Activated CD8-positive, alpha-beta memory T cell treated with anti-CD3 and anti-CD28 coated beads for 1 hour (primary cell): ENCODE measurements at regions not wholly inside any gene's neighbourhood (a gene's known extent, or its start where the extent isn't known, plus 50 kb on each side); places are given as distances from the start of the nearest gene placed in this dataset.

Source experiments
- DNase-seq, 2 donors: peaks; one replicate each; pipeline ENCODE4 v3.0.0-alpha.2; 2020; ENCODE audit warnings: low read depth in 1 of 2; ENCODE audit errors: extremely low read depth in 1 of 2

DNA sequence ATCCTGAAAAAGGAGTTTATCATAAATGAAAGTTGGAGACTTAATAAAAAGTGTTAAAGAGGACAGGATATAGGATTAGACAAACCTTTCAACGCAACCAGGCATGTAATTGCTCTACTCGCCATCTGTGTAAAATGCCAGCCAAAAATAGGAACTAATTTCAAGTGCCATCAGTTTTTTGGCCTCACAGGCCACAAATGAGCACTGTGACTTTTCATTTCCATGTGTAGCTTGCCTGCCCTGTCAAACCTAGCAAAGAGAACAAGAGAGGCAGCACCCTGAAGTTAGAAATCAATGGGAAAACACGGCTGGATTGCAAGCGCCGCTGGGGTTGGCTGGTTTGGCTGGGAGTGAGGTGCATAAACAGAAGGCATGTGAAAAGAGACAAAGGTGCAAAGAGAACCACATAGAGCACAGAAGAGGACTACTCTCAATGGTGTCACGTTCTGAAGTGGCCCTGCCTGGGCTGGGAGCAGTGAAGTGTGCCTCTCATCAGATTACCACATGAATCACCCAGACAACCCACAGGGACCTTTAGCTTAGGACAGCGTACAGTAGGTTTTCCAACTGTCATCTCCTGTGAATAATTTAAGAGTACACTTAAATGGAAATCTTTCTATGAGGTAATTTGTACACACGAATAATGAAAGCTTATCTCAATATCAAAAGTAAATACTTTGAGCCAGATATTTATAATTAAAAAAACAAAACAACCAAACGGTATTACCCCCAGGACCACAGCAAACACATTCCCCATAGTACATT, 78.0 kb upstream of the NHSL1 start:
- DNase-seq: no peak

DNA sequence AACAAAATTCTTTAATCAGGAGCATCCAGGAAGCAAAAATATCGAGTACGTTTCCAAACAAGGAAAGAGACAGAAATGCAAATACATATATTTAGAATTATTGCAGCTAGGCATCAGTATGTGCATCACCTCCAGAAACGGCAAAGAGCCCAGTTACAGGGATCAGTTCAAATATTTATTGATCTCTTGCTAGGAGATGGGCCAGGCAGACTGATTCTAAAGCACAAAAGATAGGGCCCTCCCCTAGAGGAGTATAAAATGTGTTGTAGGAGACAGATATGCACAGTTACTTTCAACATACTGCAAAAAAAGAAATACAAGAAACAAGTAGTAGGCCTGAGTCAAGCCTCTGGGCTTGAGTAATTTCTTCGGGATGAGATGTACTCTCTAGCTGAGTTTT, 80.7 kb upstream of the NHSL1 start:
- no peak for DNase-seq

DNA sequence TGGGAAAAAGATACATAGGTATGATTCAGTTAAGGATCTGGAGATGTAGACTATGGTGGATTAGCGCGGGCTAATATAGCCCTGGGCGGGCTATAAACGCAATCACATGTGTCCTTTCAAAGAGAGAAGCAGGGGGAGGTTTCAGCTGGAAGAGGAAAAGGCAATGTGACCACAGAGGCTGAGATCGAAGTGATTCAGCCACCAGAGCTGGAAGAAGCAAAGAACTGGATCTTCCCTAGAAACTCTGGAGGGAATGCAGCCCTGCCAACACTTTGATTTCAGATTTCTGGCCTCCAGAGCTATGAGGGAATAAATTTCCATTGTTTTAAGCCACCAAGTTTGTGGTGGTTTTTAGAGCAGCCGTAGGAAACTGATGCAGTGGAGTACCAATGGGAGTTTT, 81.5 kb upstream of the NHSL1 start:
- no peak for DNase-seq

DNA sequence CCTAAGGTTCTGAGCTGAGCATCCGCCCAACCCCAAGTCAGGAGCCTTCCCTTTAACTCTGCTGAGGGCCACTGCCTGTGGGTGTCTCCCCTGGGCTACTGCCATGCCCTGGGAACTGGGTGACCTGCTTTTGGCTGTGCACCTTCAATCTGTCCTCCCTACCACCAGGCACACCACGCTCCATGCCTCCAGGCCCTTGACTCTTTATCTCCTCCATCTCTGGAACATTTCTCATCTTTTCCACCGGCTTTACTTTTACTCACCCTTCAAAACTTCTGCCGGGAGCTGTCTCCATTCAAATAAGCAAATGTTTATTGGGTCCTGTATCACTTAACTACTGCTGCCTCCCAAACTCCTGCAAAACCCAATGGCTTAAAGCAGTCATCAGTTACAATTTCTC, 83.3 kb upstream of the NHSL1 start:
- DNase-seq: no peak

DNA sequence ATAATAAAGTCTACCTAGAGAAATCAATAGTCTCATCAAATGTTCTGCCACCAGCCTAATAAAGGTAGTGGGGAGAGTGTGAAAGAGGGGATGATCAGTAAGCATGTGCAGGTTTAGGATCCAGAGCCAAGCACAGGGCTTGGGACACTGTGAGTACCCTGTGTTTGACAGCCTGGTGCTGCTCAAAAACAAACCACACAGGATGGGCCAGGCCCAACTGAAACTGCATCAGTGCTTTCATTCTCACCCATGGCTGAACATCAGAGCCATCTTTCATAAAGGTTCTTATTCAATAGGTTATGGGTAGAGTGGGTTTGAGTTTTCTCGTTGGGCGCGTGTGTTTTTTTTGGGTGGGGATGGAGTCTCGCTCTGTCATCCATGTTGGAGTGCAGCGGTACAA, 87.3 kb upstream of the NHSL1 start:
- no peak for DNase-seq

DNA sequence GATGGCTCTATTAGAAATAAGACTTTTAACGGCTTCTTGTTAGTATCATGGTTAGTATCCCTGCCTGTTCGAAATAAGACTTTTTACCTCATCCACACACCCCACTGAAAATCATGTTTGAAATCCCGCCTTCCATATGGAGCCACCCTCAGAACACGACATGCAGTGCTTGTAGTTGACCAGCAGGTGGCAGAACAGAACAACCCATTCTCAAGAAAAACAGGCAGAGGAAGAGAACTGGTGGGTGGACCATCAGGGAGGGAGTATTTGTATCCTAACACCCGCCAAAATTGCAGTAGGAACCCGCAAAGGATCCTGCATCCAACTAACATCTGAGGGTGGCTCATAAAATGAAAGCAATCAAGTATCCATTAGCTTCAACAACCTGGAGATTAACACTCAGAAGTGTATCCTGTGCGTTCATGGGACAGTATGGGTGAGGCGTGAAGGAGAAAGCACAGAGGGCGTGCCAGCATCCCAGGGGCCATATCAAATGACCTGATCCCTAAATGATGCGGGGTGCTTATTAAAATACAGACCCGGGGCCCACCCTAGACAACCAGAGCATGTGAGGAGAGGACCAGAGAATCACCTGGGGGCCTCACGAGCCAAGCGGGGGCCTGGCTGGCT, 89.6 kb upstream of the NHSL1 start:
- peak; percentile 5 to 17 for DNase-seq

DNA sequence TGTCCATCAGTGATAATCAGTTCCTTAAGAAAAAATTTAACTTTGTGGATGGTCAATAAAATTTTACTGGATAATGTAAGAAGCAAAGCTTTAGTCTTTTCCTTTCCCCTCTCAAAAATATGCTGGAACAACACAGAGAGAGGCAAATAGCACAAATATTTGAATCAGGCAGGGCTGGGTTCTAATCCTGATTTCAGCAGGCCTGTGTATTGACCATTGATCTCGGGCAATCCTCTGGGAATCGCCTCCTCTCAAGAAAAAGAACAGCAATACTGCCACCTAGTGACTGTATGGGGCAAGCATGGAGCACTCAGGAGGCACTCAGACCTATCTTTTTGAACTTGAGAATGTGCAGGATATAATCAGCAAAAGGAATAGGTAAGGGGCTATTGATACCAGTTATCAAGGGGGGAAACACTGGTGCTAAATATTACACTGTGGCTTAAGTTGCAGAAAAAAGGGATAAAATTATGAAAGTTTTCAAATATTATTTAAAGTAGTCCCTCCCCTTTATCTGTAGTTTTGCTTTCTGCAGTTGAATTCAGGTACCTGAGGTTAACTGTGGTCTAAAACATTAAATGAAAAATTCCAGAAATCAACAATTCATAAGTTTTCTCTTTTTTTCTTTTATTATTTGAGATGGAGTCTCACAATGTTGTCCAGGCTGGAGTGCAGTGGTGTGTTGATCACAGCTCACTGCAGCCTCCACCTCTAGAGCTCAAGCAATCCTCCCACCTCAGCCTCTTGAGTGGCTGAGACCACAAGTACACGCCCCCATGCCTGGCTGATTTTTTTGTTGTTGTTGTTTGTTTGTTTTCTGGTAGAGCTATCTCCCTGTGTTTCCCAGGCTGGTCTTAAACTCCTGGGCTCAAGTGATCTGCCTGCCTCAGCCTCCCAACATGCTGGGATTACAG, 91.8 kb upstream of the NHSL1 start:
- DNase-seq: no peak

DNA sequence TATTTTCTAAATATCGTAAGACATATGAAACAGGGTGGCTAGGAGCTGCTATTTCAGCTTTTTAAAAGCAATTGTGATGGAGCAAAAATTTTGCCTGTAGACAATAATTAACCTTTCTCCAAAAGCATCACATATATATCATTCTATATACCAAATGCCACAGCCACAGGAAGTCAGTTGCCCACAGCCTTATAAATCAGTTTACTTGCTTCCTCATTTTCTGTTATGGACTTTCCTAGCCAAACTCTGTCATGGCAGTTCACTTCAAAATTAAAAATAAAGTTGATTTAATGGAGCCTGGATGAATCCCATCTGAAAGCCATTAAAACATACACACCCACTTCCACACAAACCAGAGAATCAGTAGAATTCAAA, 93.4 kb upstream of the NHSL1 start:
- no peak for DNase-seq

DNA sequence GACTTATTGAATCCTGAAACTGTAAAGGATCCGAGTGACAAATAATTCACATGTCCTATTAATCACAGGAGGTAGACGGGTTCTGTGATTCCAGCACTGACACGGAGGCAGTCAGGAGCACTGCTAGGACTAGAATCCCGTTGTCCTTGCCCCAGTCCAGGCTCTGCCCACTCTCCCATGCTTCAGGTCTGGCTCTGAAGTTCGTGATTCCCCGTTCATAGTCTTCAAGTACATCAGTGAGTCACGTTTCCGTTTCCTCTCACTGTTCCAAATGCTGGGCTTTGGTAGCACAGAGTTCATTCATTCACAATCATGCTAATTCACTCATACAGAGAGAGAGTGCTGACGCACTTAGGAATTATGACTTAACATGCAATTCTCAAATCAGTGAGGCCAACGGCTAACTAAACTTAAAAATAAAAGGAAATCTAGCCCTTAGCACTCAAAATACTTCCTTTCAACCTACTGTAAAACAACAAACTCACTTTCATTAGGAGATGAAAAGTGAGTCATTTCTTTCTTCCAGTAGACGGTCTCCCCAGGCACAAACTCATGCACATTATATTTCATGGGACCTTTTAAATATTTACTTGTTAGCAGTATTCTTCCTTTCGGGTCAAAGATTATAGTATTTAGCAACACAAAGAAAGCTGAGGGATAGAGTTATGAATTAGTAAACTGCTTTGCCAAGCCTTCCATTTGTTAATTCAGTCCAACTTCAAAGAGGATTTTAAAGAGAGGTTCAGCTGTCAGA, 94.0 kb upstream of the NHSL1 start:
- DNase-seq: no peak

DNA sequence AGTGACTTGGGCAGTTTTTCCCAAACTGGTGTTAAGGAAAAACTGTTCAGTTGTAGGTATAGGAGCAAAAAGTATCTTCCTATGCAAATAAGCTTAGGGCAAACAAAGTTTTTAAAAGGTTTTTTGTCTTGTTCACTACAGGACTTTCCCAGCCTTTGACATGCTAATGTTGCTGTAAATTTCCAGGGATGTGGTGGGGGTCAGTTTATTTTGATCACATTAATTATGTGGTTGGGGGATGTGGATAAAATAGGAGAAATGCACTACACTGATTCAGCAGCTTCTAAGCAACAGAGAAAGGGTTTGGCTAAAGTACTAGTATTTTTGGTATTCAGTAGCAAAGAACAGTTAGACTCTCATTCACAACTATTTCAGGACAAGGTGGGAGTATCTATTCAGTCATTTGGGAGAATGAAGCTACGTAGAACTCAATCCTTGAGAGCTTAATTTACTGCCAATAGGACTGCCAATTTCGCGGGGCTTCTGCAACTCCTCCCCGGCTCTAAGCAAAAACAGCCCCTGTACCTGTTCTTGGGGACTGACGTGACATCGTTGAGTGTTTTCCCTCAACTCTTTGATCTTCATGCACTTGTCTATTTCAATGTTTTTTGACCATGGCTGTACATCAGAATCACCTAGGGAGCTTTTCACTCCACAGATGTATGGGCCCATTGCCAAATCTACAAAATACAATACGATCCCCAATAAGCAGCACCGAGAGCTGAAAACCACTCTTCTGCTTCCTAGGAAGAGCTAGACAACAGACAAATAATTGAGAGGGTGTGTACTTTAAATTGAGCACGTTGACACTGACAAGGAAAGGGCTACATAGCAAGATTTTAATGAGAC, 94.8 kb upstream of the NHSL1 start:
- DNase-seq: no peak

DNA sequence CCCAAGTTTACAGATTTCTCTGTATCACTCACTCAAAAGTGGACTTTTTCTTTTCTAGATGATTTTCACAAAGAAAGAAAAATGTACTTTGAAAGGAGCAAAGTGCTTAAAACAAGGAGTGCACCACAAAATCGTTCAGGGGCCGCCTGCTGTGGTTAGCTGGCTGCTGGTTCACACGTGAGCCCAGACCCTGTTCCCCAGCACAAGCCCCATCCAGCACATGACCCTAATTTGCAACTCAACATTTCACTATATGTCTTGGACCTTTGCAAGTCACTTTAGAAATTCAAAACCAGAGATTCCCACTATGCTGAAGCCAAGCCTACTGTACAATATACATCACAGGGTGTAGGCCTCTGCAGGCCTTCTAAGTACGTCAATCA, 95.5 kb upstream of the NHSL1 start:
- DNase-seq: no peak

DNA sequence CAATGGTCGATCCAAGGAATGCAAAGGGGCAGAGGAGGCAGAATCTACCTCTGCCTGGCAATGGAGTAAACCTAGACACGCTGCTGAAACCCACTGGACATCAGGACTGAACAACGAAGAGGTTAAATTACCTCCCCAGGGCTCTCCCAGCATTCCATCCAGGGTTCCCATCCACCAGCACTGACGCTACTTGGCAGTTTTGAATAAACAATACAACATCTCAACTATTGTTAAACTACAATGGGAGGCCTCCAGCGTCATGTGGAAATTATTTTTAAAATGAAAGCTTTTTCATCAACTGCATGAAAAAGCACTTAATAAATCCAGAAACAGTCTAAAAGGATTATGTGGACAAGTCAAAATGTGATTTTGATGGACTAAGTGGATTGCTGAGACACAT, 96.8 kb upstream of the NHSL1 start:
- no peak for DNase-seq

DNA sequence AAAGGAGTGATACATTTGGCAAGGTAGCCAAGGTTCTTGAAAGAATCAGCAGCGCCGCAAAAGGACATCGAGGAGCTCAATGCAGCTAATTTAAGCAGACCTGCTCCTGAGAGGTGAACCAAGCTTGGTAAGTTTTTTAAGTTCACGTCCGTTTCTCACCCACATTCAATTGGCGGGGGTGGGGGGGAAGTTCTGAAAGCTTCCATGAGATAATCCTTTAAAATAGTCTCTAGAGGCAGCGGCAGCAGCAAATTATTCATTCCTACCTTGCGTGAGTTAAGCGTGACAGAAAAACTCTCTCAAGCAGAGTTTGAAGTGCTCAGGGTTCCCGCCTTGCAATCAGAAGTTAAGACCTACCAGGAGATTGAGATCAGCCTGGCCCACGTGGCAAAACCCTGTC, 97.3 kb upstream of the NHSL1 start:
- no peak for DNase-seq

DNA sequence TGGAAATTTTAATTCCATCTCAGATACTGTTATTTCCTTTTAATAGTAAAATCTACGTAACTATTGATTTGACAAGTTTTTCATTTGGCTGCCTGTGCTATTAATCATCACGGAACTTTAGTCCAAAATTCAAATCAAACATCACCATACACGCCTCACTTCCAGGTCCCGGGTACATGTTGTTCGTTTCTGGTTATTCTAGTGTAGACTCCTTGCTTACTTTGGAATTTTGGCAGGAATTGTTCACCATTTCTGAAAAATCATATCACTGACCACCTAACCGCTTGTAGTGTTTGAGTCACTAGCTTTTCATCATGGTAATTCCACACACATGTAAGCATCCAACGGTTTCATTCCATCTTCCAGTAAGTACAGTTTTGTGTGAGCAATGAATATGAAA, 98.0 kb upstream of the NHSL1 start:
- no peak for DNase-seq

DNA sequence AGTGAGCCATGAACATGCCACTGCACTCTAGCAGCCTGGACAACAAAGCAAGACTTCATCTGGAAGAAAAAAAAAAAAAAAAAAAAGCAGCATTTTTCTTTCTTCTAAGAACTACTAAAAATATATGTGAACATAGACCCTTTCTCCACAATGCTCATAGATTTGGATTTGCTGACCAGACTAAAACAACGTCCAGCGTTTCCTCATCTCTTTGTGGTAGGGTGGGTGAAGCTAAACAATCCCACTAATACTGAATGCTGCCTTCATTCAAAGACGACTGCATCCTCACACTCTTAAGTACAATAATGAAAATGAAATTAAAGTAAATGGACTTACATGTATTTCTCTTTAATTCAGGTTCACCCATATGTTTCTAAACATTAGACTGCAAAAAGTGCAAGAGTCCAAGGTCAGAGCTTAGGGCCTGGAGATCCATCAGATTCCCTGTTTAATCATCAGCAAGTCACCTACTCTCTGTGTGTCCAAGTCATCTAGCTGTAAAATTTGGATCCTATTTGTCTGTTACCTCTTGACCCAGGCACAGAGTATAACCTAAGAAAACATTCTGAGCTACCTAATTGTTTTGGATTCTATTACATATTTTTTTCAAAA, 99.4 kb upstream of the NHSL1 start:
- DNase-seq: no peak

DNA sequence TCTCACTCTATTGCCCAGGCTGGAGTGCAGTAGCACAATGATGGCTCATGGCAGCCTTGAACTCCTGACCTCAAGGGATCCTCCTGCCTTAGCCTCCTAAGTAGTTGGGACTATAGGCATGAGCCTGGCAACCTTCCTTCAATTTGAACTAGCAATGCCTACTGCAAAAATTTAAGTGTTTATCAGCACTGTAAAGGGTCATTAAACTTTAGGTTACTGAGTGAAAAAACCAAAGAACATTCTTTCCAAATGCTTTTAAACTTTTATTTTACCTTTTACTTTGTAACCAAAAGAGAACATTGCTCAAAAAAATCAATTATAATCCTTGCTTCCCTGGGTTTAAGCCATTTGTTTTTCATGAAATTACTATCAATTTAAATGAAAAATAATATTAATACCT, 101.0 kb upstream of the NHSL1 start:
- no peak for DNase-seq

DNA sequence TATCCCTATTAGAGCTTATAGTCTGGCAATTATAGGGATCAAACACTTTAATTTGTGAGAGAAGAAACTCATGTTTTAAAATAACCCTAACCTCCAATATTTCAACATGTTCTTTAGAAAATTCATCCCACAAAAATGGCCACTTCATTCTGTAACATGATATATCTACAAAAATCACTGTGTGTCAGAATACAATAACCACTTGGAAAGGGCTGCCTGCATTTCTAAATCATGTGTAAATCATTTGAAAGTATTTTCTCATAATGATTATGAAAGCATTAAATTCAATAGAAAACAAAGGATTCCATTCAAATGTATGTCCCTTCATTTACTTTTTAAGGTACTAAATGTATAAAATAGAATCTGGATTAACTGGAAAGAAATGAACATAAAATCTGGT, 101.4 kb upstream of the NHSL1 start:
- DNase-seq: no peak

DNA sequence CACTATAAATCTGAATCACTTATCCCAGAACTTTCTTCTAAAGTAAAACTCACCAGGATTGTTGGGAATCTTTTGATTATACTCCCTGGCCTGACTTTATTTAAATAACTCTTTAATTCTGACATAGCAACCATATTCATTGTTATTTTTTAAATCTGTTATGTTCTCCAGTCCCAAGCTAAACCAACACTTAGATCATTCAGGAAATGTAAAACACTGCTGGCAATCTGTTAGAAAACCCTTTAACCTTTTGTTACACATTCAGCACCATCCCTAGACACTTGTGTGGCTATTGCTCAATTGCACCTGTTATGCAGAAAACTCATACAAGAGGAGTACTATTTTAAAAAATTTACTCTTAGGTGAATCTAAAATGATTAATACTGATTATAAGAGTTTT, 101.8 kb upstream of the NHSL1 start:
- DNase-seq: no peak

DNA sequence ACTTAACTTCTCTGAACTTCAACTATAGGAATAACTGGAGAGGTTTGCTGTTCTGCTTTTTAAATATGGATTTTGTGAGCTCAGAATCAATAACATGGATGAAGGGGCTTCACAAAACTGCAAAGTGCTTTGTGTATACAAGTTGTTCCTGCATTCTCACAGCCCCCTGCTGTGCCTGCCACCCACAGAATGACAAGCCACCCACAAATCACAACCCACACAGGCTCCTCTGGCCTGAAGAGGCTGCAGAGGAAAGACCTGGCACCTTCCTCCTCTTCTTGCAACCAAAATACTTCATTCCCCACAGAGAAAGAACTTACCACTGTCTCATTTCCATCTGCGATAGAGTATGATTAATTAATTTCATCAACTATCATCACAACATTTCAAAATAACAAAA, 106.7 kb upstream of the NHSL1 start:
- DNase-seq: no peak
